Peyer's patch (tissue), 4 donors: ENCODE measurements at regions not wholly inside any gene's neighbourhood (a gene's known extent, or its start where the extent isn't known, plus 50 kb on each side); places are given as distances from the start of the nearest gene placed in this dataset.

Experiments
- CTCF ChIP-seq, 6 experiments: fragments of 450-650 bp in 4 of 6; fragments of 200-600 bp in 2 of 6; sonication (generic) in 1 of 6; IDR thresholded peaks; one replicate each; pipeline ENCODE4 v1.5.1; 2017 to 2019; ENCODE audit warnings: antibody characterized with exemption in 6 of 6, mild to moderate bottlenecking in 3 of 6, moderate library complexity in 1 of 6
- POLR2A ChIP-seq, 2 donors: fragments of 450-650 bp; IDR thresholded peaks; one replicate each; pipeline ENCODE4 v1.5.1; 2017; ENCODE audit warnings: antibody characterized with exemption in 2 of 2, mild to moderate bottlenecking in 2 of 2, moderate library complexity in 2 of 2

DNA sequence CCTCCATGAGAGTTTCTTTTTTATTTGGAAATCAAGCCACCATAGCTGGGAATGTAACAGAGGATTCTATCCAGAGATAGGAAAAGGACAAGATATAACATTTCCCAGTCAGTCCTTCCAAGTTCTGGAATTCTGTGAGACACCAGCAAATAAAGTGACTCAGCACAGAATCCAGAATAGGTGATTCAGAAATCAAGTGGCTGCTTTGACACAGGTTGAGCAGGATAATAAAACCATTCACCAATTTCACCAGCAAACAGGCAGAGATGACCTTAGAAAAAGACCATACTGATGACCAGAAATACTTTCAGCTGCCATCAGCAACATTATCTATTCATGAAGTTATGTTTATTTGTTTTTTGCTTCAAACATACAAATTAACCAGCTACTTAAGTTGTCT lies 491.5 kb upstream of the TUSC1 start:
- no peak for TF ChIP-seq CTCF (IDR thresholded peaks at IDR 0.05)
- TF ChIP-seq POLR2A (IDR thresholded peaks at IDR 0.05) = no peak
